ENCODE measurements at regions not wholly inside any gene's neighbourhood (a gene's known extent, or its start where the extent isn't known, plus 50 kb on each side); places are given as distances from the start of the nearest gene placed in this dataset.

DNA sequence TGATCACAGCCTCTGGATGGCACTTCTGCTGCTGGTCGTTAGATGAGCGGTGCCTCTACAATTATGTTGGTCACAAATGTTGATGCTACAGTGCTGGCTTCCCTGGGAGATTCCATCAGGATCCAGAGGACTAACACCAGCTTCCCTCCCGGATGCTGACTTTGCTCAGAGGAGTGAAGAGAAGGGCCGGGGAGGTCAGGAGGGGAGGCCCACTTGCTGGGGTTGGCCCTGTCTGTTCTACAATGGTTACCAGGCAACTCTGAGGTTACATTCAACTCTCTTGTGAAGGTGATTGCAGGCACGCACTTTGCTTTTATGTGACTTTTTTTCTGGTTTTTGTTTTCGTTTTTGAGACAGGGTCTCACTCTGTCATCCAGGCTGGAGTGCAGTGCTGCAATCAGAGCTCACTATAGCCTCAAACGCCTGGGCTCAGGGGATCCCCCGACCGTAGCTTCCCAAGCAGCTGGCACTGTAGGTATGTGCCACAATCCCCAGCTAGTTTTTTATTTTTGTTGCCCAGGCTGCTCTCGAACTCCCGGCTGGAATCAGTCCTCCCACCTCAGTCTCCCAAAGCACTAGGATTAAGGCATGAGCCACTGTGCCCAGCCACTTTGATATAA is 112.5 kb downstream of the ADSS2 start:
- Histone ChIP-seq H3K4me3 (ENCODE audit: insufficient read depth, low read length) (no peak overlapping the region), H3K36me3 (ENCODE audit: insufficient read depth, low read length) (no peaks in the 10 kb centered on the region), H3K27me3 (ENCODE audit: insufficient read depth, low read length) (no peaks in the 10 kb centered on the region), H3K27ac (ENCODE audit: low read depth, low read length) (no peak overlapping the region), H3K4me2 (ENCODE audit: insufficient read depth, low read length) (no peak overlapping the region), H3K4me1 (ENCODE audit: insufficient read depth, low read length) (no peaks in the 10 kb centered on the region), H2AFZ (ENCODE audit: low read length) (no peak overlapping the region), H4K20me1 (ENCODE audit: insufficient read depth, low read length) (no peaks in the 10 kb centered on the region), H3K79me2 (ENCODE audit: insufficient read depth, low read length) (no peaks in the 10 kb centered on the region), H3K9me3 (ENCODE audit: low read depth, low read length) (no peaks in the 10 kb centered on the region)
- DNase-seq (ENCODE audit: insufficient read length, low spot score, missing footprints): peak; percentile 43
- TF ChIP-seq, protein P1, sequence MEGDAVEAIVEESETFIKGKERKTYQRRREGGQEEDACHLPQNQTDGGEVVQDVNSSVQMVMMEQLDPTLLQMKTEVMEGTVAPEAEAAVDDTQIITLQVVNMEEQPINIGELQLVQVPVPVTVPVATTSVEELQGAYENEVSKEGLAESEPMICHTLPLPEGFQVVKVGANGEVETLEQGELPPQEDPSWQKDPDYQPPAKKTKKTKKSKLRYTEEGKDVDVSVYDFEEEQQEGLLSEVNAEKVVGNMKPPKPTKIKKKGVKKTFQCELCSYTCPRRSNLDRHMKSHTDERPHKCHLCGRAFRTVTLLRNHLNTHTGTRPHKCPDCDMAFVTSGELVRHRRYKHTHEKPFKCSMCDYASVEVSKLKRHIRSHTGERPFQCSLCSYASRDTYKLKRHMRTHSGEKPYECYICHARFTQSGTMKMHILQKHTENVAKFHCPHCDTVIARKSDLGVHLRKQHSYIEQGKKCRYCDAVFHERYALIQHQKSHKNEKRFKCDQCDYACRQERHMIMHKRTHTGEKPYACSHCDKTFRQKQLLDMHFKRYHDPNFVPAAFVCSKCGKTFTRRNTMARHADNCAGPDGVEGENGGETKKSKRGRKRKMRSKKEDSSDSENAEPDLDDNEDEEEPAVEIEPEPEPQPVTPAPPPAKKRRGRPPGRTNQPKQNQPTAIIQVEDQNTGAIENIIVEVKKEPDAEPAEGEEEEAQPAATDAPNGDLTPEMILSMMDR (IDR thresholded peaks at IDR 0.05; ENCODE audit: extremely low read depth, low read depth, low read length): no peak

DNA sequence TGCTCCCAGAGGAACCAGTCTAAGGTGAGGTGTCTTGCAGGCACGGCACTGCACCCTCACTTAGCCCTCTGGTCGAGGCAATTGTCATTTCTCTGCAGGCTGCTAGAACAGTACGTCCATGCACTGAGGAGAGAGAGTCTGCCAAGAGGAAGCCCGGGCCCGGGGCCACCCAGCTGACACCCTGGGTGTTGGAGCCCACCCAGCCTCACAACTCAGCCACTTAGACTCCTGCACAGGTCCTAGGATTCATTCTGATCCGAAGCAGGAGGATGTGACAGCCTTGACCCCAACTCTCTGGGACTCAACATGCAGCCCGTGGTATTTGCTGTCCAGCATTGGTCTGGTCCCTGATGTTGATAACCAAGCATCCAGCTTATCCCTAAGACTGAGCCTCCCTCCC is 111.9 kb downstream of the ADSS2 start:
- Histone ChIP-seq H3K4me2 (ENCODE audit: insufficient read depth, low read length) (no peak overlapping the region), H3K27me3 (ENCODE audit: insufficient read depth, low read length) (no peaks in the 10 kb centered on the region), H3K36me3 (ENCODE audit: insufficient read depth, low read length) (no peaks in the 10 kb centered on the region), H3K4me3 (ENCODE audit: insufficient read depth, low read length) (no peak overlapping the region), H4K20me1 (ENCODE audit: insufficient read depth, low read length) (no peaks in the 10 kb centered on the region), H3K27ac (ENCODE audit: low read depth, low read length) (no peak overlapping the region), H3K79me2 (ENCODE audit: insufficient read depth, low read length) (no peaks in the 10 kb centered on the region), H3K9me3 (ENCODE audit: low read depth, low read length) (no peaks in the 10 kb centered on the region), H2AFZ (ENCODE audit: low read length) (no peak overlapping the region), H3K4me1 (ENCODE audit: insufficient read depth, low read length) (no peaks in the 10 kb centered on the region)
- DNase-seq (ENCODE audit: insufficient read length, low spot score, missing footprints): no peak
- TF ChIP-seq, protein P1 (IDR thresholded peaks at IDR 0.05; ENCODE audit: extremely low read depth, low read depth, low read length): no peak

DNA sequence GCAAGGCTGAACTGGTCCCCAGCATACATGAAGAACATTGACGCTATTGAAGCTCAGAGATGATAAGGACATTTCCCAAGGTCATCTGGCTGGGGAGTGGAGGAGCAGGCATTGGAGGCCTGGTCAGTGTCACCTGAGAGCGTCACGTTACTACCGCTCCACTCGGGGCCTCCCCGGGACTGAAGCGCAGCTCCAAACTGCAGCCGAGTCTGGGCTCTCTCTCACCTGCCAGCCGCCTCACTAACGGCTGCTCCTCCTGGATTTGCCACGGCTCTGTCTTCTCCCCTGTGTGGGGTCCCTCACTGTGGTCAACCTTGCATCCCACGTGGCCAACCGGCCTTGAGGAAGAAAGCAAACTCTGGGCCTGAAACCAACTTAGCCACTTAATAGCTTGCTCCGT is 111.3 kb downstream of the ADSS2 start:
- no peaks in the 10 kb centered on the region for H3K27me3 ChIP-seq (ENCODE audit: insufficient read depth, low read length)
- no peak overlapping the region for H3K4me2 ChIP-seq (ENCODE audit: insufficient read depth, low read length)
- H3K27ac ChIP-seq (ENCODE audit: low read depth, low read length): no peak overlapping the region
- DNase-seq (ENCODE audit: insufficient read length, low spot score, missing footprints): no peak
- no peaks in the 10 kb centered on the region for H3K36me3 ChIP-seq (ENCODE audit: insufficient read depth, low read length)
- H3K4me3 ChIP-seq (ENCODE audit: insufficient read depth, low read length): no peak overlapping the region
- H3K79me2 ChIP-seq (ENCODE audit: insufficient read depth, low read length): no peaks in the 10 kb centered on the region
- no peaks in the 10 kb centered on the region for H3K9me3 ChIP-seq (ENCODE audit: low read depth, low read length)
- TF ChIP-seq, protein P1 (IDR thresholded peaks at IDR 0.05; ENCODE audit: extremely low read depth, low read depth, low read length): no peak
- H3K4me1 ChIP-seq (ENCODE audit: insufficient read depth, low read length): no peaks in the 10 kb centered on the region
- H4K20me1 ChIP-seq (ENCODE audit: insufficient read depth, low read length): no peaks in the 10 kb centered on the region
- H2AFZ ChIP-seq (ENCODE audit: low read length): no peak overlapping the region

DNA sequence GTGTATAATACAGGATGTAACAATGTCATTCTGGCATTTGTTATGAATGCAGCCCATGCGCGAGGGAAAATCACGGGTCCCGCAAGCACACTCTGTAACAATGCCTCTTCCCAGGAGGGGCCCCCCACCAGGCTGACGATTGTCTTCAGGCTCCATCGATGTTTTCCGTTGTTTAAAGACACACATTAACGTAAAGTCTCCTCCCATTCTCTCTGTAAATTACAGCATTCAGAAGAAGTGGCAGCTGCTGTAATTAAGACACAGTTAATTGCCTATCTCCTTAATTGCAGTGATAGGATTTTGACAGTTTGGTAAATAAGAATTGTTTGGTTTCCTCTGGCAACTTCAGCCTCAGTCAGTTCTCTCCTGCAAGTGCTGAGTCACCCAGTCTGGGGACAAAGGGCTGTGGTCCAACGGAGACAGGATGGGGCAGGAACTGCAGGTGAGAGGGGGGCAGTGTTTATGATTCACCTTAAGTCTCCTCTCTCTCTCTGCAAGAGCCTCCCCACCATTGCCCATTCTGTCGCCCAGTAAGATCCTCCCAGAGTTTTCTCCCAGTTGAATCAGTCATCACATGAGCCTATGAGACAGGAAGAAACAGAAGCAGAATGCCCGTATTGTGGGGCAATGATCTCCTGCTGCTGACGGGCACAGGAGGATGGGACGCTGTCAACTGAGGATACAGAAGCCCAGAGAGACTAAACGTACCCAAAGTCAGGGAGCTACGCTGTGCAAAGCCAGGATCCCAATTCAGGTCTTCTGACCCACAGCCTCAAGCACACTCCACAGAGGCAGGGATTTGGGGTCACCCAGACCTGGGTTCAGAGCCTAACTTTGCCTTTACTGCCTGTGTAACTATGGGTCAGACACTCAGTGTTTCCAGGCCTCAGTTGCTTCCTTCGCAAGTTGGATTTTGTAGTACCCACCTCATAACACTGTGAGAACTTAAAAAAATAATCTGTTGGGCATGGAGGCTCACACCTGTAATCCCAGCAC is 110.0 kb downstream of the ADSS2 start:
- DNase-seq (ENCODE audit: insufficient read length, low spot score, missing footprints): no peak
- no peak overlapping the region for H3K4me2 ChIP-seq (ENCODE audit: insufficient read depth, low read length)
- TF ChIP-seq, protein P1 (IDR thresholded peaks at IDR 0.05; ENCODE audit: extremely low read depth, low read depth, low read length): no peak
- no peaks in the 10 kb centered on the region for H3K9me3 ChIP-seq (ENCODE audit: low read depth, low read length)
- no peak overlapping the region for H3K4me3 ChIP-seq (ENCODE audit: insufficient read depth, low read length)
- no peaks in the 10 kb centered on the region for H3K27me3 ChIP-seq (ENCODE audit: insufficient read depth, low read length)
- no peaks in the 10 kb centered on the region for H3K79me2 ChIP-seq (ENCODE audit: insufficient read depth, low read length)
- no peak overlapping the region for H2AFZ ChIP-seq (ENCODE audit: low read length)
- no peak overlapping the region for H3K27ac ChIP-seq (ENCODE audit: low read depth, low read length)
- no peaks in the 10 kb centered on the region for H3K4me1 ChIP-seq (ENCODE audit: insufficient read depth, low read length)
- no peaks in the 10 kb centered on the region for H4K20me1 ChIP-seq (ENCODE audit: insufficient read depth, low read length)
- H3K36me3 ChIP-seq (ENCODE audit: insufficient read depth, low read length): no peaks in the 10 kb centered on the region

Measured in osteoblast (primary cell).